HuH-7 (cell line): ENCODE measurements at regions not wholly inside any gene's neighbourhood (a gene's known extent, or its start where the extent isn't known, plus 50 kb on each side); places are given as distances from the start of the nearest gene placed in this dataset.
A peak's percentile ranks its signal among the peaks of the same experiment; 100 is the strongest.

Experiments
- DNase-seq: peaks from one replicate; pipeline ENCODE4 v3.0.0; 2011; ENCODE audit warnings: low spot score

DNA sequence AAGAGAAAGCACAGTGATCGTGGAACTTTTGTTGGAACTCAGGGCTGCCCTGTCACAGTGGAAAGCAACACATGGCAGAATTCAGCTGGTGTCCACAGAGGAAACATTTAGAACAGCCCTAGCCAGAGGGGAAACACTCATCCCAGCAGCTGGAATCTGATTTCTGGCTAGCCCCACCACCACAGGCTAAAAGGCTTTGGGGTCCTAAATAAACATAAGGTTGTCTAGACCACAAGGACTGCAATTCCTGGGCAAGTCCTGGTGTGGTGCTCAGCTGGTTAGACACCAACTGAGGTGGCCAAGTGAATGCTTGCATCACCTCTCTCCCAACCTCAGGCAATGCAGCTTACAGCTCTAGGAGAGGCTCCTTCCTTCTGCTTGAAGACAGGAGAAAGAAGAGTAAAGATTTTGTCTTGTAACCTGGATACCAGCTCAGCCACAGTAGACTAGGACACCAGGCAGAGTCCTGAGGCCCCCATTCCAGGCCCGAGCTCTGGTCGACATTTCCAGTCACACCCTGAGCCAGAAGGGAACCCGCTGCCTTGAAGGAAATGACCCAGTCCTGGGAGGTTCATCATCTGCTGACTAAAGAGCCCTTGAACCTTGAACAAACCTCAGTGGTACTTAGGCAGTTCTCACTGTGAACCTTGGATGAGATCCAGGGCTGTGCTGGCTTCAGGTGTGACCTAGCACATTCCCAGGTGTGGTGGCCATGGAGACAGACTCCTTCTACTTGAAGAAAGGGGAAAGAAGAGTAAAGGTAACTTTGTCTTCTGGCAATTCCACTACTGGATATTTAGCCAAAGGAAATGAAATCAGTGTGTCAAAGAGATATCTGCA is 85.4 kb upstream of the PLXNC1 start:
- no peak for DNase-seq

- no peak for DNase-seq
Measured at GRCh38 chr12:94070520-94070919, 77.9 kb upstream of the PLXNC1 start.

DNA sequence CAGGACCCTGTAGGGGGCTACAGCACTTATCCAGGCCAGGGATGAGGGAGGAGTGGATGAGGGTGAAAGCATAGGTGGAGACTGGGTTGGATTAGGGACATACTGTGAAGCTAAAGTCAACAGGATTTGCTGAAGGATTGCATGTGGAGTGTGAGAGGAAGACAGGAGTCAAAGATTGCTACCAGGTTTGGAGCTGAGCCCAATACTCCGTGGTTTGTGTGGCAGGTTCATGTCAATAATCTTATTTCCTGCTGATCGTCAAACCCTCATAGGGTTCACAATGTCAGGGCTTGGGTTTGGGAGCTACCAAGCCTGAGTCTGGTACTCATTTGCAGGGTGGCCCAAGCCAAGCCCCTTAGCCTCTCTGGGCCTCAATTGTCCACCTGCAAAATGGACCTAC is 77.1 kb upstream of the PLXNC1 start:
- no peak for DNase-seq

GRCh38 chr12:94073441-94074051 is 74.8 kb upstream of the PLXNC1 start:
- no peak for DNase-seq

- DNase-seq = no peak
Measured at GRCh38 chr12:94074216-94074979, 74.0 kb upstream of the PLXNC1 start.

- DNase-seq = peak; percentile 49
Measured at GRCh38 chr12:94074980-94075629, 73.3 kb upstream of the PLXNC1 start.

GRCh38 chr12:94077209-94077608 is 71.2 kb upstream of the PLXNC1 start:
- no peak for DNase-seq

GRCh38 chr12:94078138-94078723 is 70.1 kb upstream of the PLXNC1 start:
- no peak for DNase-seq

- no peak for DNase-seq
Measured at GRCh38 chr12:94078736-94079509, 69.5 kb upstream of the PLXNC1 start.

DNA sequence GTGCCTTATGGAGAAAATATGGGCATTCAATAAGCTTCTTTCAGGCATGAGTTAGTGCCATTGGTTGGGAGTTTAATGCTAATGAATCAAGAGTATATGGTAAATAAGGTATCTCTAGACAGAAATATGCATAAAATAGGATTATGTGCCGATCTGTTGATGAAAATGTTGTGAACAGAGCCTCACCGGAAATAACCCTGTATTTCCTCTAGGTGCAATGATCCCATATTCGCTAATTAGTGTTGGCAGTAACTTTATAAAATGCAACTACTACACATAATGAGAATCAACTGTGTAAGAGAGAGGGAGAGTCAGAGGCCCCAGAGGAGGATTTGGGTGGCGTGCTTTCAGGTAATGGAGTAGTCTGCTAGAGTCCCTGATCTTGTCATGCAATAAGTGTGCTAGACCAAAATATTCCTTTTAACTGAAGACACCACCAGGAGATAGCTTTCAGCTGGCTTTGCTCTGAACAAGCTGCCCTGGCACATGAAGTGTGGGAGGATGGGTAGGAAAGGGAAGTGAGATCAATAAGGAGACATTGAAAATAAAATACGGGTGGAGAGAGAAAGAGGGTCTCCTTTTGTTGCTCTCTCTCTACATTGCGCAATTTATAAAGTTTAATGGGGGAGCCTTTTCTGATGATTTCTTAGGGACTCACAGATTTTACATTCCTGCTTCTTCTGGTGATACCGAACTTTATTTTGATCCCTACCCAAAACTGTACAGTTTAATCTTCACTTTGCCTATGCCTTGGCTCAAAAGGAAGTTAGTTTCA is 68.6 kb upstream of the PLXNC1 start:
- DNase-seq = no peak

DNA sequence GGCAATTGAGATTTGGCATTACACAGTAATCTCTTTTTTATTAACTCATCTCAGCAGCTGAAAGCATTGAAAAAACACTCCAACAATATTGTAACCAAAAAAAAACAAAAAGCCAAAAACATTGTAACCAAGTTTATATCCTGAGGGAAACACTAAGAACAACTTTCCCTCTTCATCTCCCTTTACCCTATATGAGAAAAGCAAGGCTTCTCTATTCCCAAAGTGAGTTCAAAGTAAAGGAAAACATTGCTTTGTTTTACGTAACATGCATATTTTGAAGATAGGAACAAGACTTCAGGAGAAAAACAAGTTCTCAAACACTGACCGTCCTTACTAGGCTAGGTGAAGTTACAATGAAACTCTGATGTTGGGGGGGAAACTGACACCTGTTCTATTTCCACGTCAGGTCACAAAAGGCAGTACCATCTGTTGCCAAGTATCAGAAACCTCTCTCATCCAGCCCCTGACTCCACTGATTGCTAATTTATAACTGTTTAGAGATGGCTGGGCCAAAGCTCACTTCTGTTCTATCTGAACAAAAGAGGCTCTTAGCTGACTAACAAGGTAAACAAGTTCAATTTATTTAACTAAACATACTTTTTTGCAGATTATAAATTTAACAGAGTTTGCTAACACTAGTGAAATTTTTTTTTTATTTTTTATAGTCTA is 67.9 kb upstream of the PLXNC1 start:
- no peak for DNase-seq

DNA sequence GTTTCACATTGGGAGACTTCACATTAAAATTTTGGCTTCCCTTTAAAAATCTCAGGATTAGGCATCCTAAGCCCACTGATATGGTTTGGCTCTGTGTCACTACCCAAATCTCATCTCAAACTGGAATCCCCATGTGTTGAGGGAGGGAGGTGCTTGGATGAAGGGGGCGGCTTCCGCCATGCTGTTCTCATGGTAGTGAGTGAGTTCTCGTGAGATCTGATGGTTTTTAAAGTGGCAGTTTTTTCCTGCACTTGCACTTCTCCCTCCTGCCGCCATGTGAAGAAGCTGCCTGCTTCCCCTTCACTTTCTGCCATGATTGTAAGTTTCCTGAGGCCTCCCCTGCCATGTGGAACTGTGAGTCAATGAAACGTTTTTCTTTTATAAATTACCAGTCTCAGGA is 65.7 kb upstream of the PLXNC1 start:
- no peak for DNase-seq

- DNase-seq = no peak
Measured at GRCh38 chr12:94089891-94090290, 58.5 kb upstream of the PLXNC1 start.

GRCh38 chr12:94091624-94092023 is 56.8 kb upstream of the PLXNC1 start:
- no peak for DNase-seq

DNA sequence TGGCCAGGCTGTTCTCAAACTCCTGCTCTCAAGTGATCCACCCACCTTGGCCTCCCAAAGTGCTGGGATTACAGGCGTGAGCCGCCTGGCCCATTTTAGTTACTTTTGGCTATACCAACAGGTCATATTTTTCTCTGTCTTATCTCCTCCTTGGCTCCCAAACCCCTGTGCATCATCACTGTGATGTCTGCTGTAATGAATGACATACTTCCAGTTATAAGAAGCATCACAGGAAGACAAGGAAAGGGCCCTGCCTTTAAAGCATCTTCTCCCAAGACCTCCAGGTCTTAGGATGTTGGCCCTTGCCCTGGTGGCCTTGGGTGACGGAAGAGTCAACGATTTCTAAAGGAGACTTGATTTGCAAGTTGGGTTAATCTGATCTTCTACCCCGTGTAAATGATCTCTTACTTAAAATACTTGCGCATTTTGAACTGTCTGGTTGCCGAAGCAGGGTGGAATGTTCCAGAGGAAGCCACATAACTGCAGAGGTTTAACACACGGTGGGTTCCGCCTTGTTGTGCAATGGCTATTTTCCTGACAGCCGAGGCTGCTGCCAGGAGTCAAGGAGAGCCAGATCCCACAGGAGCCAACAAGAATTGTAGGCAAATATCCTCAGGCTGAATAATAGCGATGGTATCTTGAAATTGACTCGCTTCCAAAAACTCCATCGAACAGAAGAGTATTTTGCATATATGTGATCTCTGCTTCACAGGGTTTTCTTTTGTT is 55.7 kb upstream of the PLXNC1 start:
- DNase-seq = no peak

- no peak for DNase-seq
Measured at GRCh38 chr12:94094700-94095099, 53.7 kb upstream of the PLXNC1 start.

GRCh38 chr12:94095618-94096017 is 52.8 kb upstream of the PLXNC1 start:
- DNase-seq = no peak

- no peak for DNase-seq
Measured at GRCh38 chr12:94098466-94098865, 49.9 kb upstream of the PLXNC1 start.
